ENCODE measurements at regions not wholly inside any gene's neighbourhood (a gene's known extent, or its start where the extent isn't known, plus 50 kb on each side); places are given as distances from the start of the nearest gene placed in this dataset.
"Not testable (repeated sequence)": the region's sequence is repeated elsewhere in the genome, so short reads cannot be mapped to it uniquely, and the experiment has no call there.

DNA sequence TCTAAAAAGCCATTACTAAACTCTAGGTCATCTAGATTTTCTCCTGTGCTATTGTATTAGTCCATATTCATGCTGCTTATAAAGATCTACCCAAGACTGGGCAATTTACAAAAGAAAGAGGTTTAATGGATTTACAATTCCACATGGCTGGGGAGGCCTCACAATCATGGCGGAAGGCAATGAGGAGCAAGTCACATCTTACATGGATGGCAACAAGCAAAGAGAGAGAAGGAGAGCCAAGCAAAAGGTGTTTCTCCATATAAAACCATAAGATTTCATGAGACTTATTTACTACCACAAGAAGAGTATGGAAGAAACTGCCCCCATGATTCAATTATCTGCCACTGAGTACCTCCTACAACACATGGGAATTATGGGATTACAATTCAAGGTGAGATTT, 69.6 kb upstream of the CCDC6 start:
- H3K4me1 Mint-ChIP-seq; H3K27ac Mint-ChIP-seq; H3K27me3 Mint-ChIP-seq; ATAC-seq (replicated peaks); DNase-seq; H3K4me3 Mint-ChIP-seq: not testable (repeated sequence)
- H3K9me3 Mint-ChIP-seq, result peaks cover 13 to 14% of the 10 kb centered on the region in 2 donors
- peaks cover 2 to 13% of the 10 kb centered on the region in 2 donors for H3K36me3 Mint-ChIP-seq

DNA sequence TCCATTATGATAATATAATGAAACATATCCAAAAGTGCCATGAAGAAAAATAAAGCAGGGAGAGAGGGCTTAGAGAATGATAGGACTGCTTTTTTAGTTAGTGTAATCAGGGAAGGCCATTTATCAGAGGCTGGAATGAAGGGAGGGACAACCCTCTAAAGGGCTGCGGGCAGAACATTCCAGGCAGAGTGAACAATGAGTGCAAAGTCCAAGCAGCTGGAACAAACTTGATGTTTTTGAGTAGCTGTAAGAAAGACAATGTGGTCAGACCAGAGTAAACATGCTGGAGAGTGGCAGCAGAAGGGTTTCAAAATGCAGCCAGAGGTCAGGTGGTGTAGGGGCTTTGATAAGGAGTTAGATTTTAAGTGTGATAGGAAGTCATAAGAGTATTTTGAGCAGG, 65.6 kb upstream of the CCDC6 start:
- Mint-ChIP-seq H3K4me1 (no peaks in the 10 kb centered on the region), H3K27ac (no peak overlapping the region), H3K9me3 (peaks cover 5 to 6% of the 10 kb centered on the region in 2 donors), H3K36me3 (peaks cover 0 to 4% of the 10 kb centered on the region in 2 donors), H3K4me3 (no peak overlapping the region), H3K27me3 (no peaks in the 10 kb centered on the region)
- ATAC-seq (replicated peaks) (no peak), DNase-seq (no peak)

DNA sequence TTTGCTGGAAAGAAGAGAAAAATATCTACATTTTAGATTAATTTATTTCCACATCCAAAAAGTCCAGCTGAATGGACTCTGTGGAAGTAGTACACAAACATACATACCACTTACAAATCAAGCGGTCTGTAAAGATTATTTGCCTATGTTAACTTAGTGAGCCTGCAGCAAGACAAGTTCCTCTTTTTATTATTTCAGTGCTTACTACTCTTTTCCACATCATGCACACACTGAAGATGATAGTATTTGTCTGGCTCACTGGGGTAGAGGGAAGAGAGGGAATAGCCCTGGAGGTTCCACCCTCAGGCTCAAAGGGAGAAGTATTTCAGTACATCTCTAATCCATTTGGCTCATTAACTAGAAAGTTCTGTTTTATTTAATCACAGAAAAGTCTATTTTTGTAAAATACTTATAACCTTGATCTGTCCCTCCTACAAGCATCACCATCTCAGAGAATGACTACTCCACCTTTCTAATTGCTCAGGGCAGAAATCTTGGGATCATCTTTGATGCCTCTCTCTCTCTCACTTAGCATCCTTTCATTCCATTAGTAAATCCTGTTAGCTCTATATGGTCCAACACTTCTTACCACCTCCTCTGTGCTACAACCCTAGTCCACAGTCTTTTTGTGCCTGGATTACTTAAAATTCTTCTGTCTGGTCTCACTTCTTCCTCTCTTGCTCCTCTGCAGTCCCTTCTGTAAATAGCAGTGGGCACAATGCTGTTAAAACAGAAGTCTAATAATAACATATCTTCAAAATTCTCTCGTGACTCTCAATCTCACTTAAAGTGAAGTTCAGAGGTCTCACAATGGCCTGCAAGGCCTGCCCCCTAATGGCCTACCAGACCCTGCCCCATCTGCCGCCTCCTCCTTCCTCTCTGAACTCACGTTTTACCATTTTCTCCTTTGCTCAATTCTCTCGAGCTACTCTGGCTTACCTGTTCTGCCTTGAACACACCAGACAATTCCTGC, 64.3 kb upstream of the CCDC6 start:
- Mint-ChIP-seq H3K9me3 (peaks cover under 1% of the 10 kb centered on the region in 2 donors), H3K36me3 (no peaks in the 10 kb centered on the region), H3K4me3 (no peak overlapping the region), H3K27ac (no peak overlapping the region), H3K4me1 (no peaks in the 10 kb centered on the region), H3K27me3 (no peaks in the 10 kb centered on the region)
- ATAC-seq (replicated peaks), result peak; percentile 90 to 95
- no peak for DNase-seq

DNA sequence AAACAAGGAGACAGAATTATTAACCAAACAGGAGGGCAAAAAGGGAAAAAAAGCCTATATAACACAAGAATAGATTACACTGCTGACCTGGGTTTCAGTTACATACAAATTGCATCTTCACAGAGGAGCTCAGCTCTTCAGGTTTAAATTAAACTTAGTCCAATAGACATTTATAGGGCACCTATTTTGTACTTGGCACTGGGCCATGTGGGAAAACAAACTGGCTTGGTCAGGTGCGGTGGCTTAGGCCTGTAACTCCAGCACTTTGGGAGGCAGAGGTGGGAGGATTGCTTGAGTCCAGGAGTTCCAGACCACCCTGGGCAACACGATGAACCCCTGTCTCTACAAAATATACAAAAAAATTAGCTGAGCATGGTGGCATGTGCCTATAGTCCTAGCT, 62.3 kb upstream of the CCDC6 start:
- Mint-ChIP-seq H3K4me3 (no peak overlapping the region), H3K4me1 (no peaks in the 10 kb centered on the region), H3K27me3 (no peaks in the 10 kb centered on the region), H3K36me3 (no peaks in the 10 kb centered on the region), H3K27ac (no peak overlapping the region), H3K9me3 (no peaks in the 10 kb centered on the region)
- no peak for ATAC-seq (replicated peaks)
- no peak for DNase-seq

DNA sequence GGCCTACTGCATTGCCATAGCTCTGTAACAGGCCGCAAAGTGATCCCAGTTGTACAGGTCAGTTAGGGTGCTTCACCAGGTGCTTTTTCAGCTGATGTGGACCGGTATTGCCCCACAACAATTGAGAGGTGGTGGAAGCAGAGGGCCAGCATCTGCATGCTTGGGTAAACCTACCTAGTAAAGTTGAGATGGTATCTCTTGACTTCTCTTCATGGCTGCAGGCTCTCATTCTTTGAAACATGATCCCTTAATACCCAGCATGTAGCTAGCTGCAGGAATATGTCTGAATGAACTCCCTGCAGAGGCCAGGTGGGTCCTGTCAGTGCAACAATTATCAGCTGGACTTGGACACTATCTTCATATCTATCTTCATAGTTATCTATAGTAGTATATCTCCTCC, 60.7 kb upstream of the CCDC6 start:
- H3K27me3 Mint-ChIP-seq, result peaks cover 0 to 5% of the 10 kb centered on the region in 2 donors
- H3K4me1 Mint-ChIP-seq, result no peaks in the 10 kb centered on the region
- H3K4me3 Mint-ChIP-seq, result no peak overlapping the region
- no peak for DNase-seq
- H3K36me3 Mint-ChIP-seq, result no peaks in the 10 kb centered on the region
- H3K9me3 Mint-ChIP-seq, result no peaks in the 10 kb centered on the region
- no peak for ATAC-seq (replicated peaks)
- H3K27ac Mint-ChIP-seq, result no peak overlapping the region

DNA sequence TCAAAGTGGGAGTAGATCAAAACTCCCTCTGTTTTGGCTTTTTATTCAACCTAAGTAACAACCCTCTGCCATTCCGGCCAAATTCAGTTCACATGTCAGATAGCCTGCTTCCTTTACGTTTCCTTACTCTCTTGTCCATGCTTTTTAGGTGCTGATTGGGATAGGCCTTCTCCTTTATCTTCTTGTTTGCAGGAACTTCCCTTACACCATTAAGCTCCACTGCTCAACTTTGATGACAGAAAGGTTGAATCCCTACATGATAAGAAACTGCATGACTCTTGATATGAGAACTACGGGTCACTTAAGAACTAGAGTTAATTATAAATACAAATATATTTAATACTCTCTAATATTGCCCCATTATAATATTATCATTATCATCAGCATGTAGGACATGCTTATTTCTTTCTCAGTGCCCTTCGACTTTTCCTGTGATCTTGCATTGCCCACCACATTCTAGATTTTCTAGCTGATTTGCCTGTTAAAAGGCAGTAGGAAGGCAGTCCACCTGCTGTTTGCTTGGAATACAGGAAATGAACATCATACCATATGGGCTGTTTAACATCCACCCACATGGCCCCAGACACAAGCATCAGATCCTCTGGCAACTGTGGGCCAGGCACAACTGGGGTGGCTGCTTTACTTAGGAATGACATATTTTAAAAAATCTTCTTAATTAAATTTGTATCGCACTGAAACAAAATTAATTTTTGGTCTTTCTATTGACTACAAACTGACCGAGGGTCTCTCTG, 59.7 kb upstream of the CCDC6 start:
- no peaks in the 10 kb centered on the region for H3K36me3 Mint-ChIP-seq
- H3K9me3 Mint-ChIP-seq, result no peaks in the 10 kb centered on the region
- ATAC-seq (replicated peaks), result no peak

DNA sequence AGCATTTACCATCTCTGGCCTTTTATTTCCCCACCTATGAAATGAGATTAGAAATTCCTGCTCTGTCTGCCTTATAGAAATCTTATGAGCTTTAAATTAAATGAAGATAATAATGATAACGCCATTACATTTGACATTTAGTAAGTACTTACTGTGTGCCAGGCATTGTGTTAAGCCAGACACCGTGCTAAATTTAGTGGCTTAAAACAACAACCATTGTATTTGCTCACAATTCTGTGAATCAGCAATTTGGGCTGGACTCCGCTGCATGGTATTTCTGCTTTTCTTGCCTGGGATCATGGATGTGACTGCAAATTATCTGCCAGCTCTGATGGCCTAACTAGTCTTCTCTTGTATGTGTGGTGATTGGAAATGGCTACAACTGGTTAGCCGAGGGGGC, 56.4 kb upstream of the CCDC6 start:
- no peaks in the 10 kb centered on the region for H3K9me3 Mint-ChIP-seq
- H3K4me3 Mint-ChIP-seq, result no peak overlapping the region
- peaks cover 13 to 27% of the 10 kb centered on the region in 2 donors for H3K27me3 Mint-ChIP-seq
- H3K36me3 Mint-ChIP-seq, result no peaks in the 10 kb centered on the region
- H3K4me1 Mint-ChIP-seq, result no peaks in the 10 kb centered on the region
- ATAC-seq (replicated peaks), result no peak
- DNase-seq, result no peak
- no peak overlapping the region for H3K27ac Mint-ChIP-seq

More for the DNA sequence above, 59.7 kb upstream of the CCDC6 start:
- peaks cover 7 to 9% of the 10 kb centered on the region in 2 donors for H3K27me3 Mint-ChIP-seq
- no peaks in the 10 kb centered on the region for H3K4me1 Mint-ChIP-seq
- no peak overlapping the region for H3K4me3 Mint-ChIP-seq
- H3K27ac Mint-ChIP-seq, result no peak overlapping the region
- no peak for DNase-seq

DNA sequence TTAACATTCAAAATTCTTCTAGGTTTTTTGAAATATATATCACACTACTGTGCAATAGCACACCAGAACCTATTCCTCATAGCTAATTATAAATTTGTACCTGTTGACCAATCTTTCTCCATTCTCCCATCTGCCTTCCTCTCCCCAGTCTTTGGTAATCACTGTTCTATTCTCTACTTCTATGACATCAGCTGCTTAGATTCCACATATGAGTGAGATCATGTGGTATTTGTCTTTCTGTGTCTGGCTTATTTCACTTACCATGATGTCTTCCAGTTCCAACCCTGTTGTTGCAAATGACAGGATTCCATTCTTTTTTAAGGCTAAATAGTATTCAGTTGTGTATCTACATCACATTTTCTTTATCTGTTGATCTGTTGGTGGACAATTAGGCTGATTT, 54.4 kb upstream of the CCDC6 start:
- Mint-ChIP-seq H3K36me3 (no peaks in the 10 kb centered on the region), H3K9me3 (no peaks in the 10 kb centered on the region), H3K4me1 (no peaks in the 10 kb centered on the region), H3K27me3 (peaks cover 13 to 27% of the 10 kb centered on the region in 2 donors), H3K27ac (no peak overlapping the region), H3K4me3 (no peak overlapping the region)
- ATAC-seq (replicated peaks), result no peak
- DNase-seq, result no peak

DNA sequence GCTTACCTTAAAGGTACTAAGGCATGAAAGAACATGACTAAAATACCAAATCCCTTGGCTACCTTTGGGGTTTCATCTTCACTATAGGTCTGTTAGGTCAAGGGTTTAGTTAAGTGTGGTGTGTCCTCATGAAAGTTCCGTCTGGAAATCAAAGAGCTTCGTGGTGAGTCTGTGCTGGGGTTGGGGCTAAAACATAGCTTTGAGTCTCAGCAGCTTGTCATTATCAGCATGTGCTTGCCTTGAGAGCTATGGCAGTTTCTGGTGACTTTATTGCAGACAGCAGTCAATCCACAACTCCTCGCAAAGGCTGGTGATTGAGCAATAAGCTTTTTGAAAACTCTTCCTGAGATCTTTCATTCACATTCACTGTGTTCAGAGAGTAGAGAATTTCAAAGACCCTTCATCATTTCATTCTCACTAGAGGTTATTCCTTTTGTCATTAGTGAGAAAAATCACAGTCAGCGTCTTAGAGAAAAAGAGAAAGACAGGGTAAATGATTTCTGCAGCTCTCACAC, 53.2 kb upstream of the CCDC6 start:
- Mint-ChIP-seq H3K9me3 (no peaks in the 10 kb centered on the region), H3K36me3 (no peaks in the 10 kb centered on the region), H3K27me3 (peaks cover 13 to 27% of the 10 kb centered on the region in 2 donors), H3K4me3 (no peak overlapping the region), H3K27ac (no peak overlapping the region), H3K4me1 (no peaks in the 10 kb centered on the region)
- ATAC-seq (replicated peaks) (no peak), DNase-seq (no peak)

DNA sequence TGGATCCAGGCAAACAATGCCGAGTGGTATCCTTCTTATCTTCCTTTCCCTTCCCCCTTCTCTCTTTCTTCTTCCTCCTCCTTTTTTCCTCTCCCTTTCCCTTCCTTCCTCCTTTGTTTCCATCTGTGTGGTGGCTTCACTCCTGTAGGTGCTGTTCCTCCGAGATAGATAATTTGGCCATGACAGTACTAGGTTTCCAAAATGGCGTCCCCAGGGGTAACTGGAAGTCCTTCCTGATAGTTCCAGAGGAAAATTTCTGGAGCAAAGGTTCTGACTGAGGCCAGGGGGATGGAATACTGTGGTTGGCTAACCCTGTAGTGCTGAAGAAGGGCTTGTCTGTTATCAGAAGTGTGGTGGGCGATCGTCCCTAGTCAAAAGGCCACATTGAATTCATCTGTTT, 52.5 kb upstream of the CCDC6 start:
- H3K4me1 Mint-ChIP-seq, result no peaks in the 10 kb centered on the region
- H3K27ac Mint-ChIP-seq, result no peak overlapping the region
- H3K27me3 Mint-ChIP-seq, result peaks cover 13 to 27% of the 10 kb centered on the region in 2 donors
- ATAC-seq (replicated peaks) (no peak), DNase-seq (no peak)
- no peak overlapping the region for H3K4me3 Mint-ChIP-seq
- no peaks in the 10 kb centered on the region for H3K9me3 Mint-ChIP-seq
- H3K36me3 Mint-ChIP-seq, result no peaks in the 10 kb centered on the region

DNA sequence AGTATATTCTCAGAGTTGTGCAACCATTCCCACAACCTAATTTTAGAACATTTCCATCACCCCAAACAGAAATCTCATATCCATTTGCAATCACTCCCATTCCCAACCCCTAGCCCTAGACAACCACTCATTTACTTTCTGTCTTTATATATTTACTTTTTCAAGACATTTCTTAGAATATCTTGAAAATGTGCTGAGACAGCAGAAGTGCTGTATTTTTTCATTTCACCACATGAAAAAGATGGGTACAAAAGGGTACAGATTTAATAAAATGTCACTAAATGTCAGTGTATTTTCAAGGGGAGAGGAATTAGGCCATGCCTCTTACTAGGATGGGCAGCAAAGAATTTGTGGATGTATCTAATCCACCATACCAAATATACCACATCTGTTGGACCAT, 51.6 kb upstream of the CCDC6 start:
- Mint-ChIP-seq H3K4me3 (no peak overlapping the region), H3K36me3 (no peaks in the 10 kb centered on the region), H3K27me3 (peaks cover 13 to 25% of the 10 kb centered on the region in 2 donors), H3K27ac (no peak overlapping the region), H3K9me3 (peaks cover 0 to 2% of the 10 kb centered on the region in 2 donors), H3K4me1 (no peaks in the 10 kb centered on the region)
- ATAC-seq (replicated peaks) (no peak), DNase-seq (no peak)

Data from stimulated activated naive B cell treated with anti-CD40 and anti-IgM and Interleukin-4, amounts not matched to agents 10 μg/mL and 1 μg/mL and 100 μg/mL, for 72 hours (primary cell).